ENCODE measurements at regions not wholly inside any gene's neighbourhood (a gene's known extent, or its start where the extent isn't known, plus 50 kb on each side); places are given as distances from the start of the nearest gene placed in this dataset.

DNA sequence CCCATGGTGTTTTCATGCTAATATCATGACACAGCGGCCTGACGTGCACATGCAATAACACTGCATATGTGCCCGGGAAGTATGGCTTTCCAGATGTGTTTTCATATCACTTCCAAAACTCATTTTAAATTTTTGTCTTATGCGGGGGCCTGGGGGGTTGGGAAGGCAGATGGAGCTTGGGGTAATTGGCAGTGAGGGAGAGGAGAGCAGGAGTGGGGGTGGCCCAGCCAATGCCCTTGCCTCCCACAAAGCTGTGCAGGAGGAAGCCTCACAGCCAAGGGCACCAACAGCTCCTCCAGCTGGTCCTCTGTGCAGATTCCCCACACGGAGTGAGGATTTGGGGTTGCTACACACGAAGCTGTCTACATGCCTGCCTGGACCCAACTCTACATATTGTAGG is 805.2 kb downstream of the GALR1 start:
- Mint-ChIP-seq H3K27me3 (ENCODE audit: low read depth in 3 of 3) (peaks cover 0 to 4% (median 1%) of the 10 kb centered on the region in 3 donors), H3K4me3 (no peak overlapping the region), H3K9me3 (peaks cover 0 to 5% (median 2%) of the 10 kb centered on the region in 7 donors), H3K4me1 (no peaks in the 10 kb centered on the region), H3K27ac (no peak overlapping the region), H3K36me3 (no peaks in the 10 kb centered on the region)
- intact Hi-C loops (cut with micrococcal nuclease): no loop called here
- Histone ChIP-seq H2AFZ (ENCODE audit: insufficient read depth, low read depth, low read length, poor library complexity, severe bottlenecking) (no peak overlapping the region), H4K20me1 (ENCODE audit: insufficient read depth, low read length) (no peaks in the 10 kb centered on the region), H3K4me3 (replicated peaks in 1 of 3; ENCODE audit: low read depth in 2 of 3, low read length in 3 of 3) (no peak overlapping the region), H3K4me2 (replicated peaks; ENCODE audit: extremely low read depth, low read length, poor library complexity, severe bottlenecking) (no peak overlapping the region), H3K4me1 (ENCODE audit: control insufficient read depth in 1 of 2, insufficient read depth in 2 of 2, low read length in 2 of 2) (no peaks in the 10 kb centered on the region), H3K9ac (ENCODE audit: insufficient read depth, low read length, poor library complexity, severe bottlenecking) (no peak overlapping the region), H3K79me2 (ENCODE audit: insufficient read depth, low read length) (no peaks in the 10 kb centered on the region), H3K27me3 (ENCODE audit: control insufficient read depth in 2 of 2, insufficient read depth in 2 of 2, low read length in 2 of 2) (no peaks in the 10 kb centered on the region), H3K27ac (ENCODE audit: low read depth in 1 of 2, low read length in 2 of 2) (no peak overlapping the region), H3K36me3 (replicated peaks in 1 of 2; ENCODE audit: control insufficient read depth in 1 of 2, insufficient read depth in 2 of 2, low read length in 2 of 2) (no peaks in the 10 kb centered on the region), H3K9me3 (replicated peaks in 1 of 2; ENCODE audit: control insufficient read depth in 1 of 2, insufficient read depth in 1 of 2, low read length in 2 of 2) (no peaks in the 10 kb centered on the region)
- 94% methylated on average over 4 of the region's 6 CpGs for WGBS (ENCODE audit: insufficient coverage)
- DNase-seq: no peak
- TF ChIP-seq, protein P1, sequence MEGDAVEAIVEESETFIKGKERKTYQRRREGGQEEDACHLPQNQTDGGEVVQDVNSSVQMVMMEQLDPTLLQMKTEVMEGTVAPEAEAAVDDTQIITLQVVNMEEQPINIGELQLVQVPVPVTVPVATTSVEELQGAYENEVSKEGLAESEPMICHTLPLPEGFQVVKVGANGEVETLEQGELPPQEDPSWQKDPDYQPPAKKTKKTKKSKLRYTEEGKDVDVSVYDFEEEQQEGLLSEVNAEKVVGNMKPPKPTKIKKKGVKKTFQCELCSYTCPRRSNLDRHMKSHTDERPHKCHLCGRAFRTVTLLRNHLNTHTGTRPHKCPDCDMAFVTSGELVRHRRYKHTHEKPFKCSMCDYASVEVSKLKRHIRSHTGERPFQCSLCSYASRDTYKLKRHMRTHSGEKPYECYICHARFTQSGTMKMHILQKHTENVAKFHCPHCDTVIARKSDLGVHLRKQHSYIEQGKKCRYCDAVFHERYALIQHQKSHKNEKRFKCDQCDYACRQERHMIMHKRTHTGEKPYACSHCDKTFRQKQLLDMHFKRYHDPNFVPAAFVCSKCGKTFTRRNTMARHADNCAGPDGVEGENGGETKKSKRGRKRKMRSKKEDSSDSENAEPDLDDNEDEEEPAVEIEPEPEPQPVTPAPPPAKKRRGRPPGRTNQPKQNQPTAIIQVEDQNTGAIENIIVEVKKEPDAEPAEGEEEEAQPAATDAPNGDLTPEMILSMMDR (IDR thresholded peaks at IDR 0.05): no peak

DNA sequence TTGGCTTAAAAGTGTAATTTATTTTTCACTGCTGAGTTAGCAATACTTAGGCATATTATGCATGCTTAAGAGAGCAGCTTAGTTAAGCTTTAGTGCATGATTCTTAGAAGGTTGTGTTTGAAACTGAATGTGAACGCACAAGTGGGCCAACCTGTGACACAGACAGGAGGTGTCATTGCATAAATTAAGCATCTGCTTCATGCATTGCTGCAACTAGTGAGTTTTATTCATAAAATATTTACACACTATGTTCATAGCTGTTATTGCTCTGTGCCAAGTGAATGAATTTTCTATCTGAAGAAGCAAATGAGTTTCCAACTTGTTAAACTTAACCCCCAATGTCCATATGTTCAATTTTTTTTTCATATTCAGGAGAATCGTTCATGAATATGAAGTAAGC is 806.4 kb downstream of the GALR1 start:
- Histone ChIP-seq H3K9me3 (replicated peaks in 1 of 2; ENCODE audit: control insufficient read depth in 1 of 2, insufficient read depth in 1 of 2, low read length in 2 of 2) (no peaks in the 10 kb centered on the region), H3K79me2 (ENCODE audit: insufficient read depth, low read length) (no peaks in the 10 kb centered on the region), H3K4me2 (replicated peaks; ENCODE audit: extremely low read depth, low read length, poor library complexity, severe bottlenecking) (no peak overlapping the region), H3K27me3 (ENCODE audit: control insufficient read depth in 2 of 2, insufficient read depth in 2 of 2, low read length in 2 of 2) (no peaks in the 10 kb centered on the region), H2AFZ (ENCODE audit: insufficient read depth, low read depth, low read length, poor library complexity, severe bottlenecking) (no peak overlapping the region), H3K4me1 (ENCODE audit: control insufficient read depth in 1 of 2, insufficient read depth in 2 of 2, low read length in 2 of 2) (no peaks in the 10 kb centered on the region), H3K36me3 (replicated peaks in 1 of 2; ENCODE audit: control insufficient read depth in 1 of 2, insufficient read depth in 2 of 2, low read length in 2 of 2) (no peaks in the 10 kb centered on the region), H3K4me3 (replicated peaks in 1 of 3; ENCODE audit: low read depth in 2 of 3, low read length in 3 of 3) (no peak overlapping the region), H4K20me1 (ENCODE audit: insufficient read depth, low read length) (no peaks in the 10 kb centered on the region), H3K27ac (ENCODE audit: low read depth in 1 of 2, low read length in 2 of 2) (no peak overlapping the region), H3K9ac (ENCODE audit: insufficient read depth, low read length, poor library complexity, severe bottlenecking) (no peak overlapping the region)
- H3K4me3 Mint-ChIP-seq: no peak overlapping the region
- no peak for DNase-seq
- peaks cover 0 to 5% (median 0%) of the 10 kb centered on the region in 3 donors for H3K27me3 Mint-ChIP-seq (ENCODE audit: low read depth in 3 of 3)
- peaks cover 0 to 5% (median 4%) of the 10 kb centered on the region in 7 donors for H3K9me3 Mint-ChIP-seq
- H3K4me1 Mint-ChIP-seq: no peaks in the 10 kb centered on the region
- WGBS (ENCODE audit: insufficient coverage): no CpG with 5 or more reads among the region's 2 CpGs
- H3K27ac Mint-ChIP-seq: no peak overlapping the region
- intact Hi-C loops (cut with micrococcal nuclease): no loop called here
- TF ChIP-seq, protein P1 (IDR thresholded peaks at IDR 0.05): no peak
- no peaks in the 10 kb centered on the region for H3K36me3 Mint-ChIP-seq
